DMS153 (cell line): ENCODE measurements at regions not wholly inside any gene's neighbourhood (a gene's known extent, or its start where the extent isn't known, plus 50 kb on each side); places are given as distances from the start of the nearest gene placed in this dataset.

Source experiments
- DNase-seq: peaks from one replicate; lab custom pipeline; 2025; lab: John Stamatoyannopoulos, UW

DNA sequence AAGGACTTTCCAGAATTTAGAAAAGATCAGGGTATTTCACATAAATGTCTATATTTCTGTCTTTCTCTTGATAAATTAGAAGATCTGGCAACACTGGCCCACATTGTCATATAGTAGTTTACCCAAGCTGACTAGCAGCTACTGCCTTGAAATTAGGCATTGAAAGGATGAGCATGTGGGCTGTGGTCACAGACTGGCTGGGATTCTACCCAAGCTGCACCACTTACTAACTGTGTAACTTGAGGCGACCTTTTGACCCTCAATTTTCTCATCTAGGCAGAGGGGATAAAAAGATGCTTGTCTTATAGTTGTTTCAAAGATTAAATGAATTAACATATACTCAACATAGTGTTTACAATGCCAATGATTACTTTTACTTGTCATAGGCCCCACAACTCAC lies 152.7 kb upstream of the BMP2 start:
- no peak for DNase-seq

DNA sequence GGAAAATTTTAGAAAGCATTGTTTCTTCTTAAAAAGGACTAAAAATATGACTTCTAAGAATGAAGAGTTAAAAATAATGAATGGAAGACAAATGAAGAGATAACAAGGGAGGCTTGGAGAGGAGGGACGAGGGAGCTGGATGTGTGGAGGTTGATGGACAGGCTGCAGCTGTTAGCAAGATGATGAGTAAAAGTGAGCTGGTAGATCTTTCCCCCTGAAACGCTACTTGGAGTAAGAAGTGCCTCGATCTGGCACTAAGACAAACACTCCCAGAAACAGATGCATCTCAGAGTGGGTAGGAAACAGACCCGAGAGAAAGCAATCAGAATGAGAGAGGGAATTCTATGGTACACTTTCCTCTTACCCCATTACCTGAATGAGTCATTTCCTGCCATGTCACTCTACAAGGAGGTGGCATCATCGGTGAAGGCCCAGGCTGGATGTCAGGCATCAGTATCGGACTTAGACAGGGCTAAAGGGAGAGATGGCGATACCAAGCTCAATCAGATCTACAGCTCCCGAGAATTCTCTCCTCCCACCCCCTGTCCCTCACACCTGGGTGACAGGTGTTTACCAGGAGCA lies 154.1 kb upstream of the BMP2 start:
- peak; percentile 44 for DNase-seq

DNA sequence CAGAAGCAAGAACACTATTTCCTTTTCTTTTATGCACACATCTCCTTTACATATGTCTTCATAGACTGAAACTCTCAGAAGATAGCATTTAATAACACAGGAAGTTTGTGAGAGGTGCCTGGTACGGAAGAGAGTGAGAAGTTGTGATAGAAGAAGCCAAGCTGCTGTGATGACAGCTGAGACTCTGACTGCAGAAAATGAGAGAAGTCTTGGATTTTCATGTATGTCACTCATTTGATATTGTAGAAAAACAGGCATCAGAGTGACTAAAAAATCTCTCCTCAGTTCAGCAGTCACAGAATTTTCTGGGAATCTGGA lies 154.9 kb upstream of the BMP2 start:
- DNase-seq, result no peak

DNA sequence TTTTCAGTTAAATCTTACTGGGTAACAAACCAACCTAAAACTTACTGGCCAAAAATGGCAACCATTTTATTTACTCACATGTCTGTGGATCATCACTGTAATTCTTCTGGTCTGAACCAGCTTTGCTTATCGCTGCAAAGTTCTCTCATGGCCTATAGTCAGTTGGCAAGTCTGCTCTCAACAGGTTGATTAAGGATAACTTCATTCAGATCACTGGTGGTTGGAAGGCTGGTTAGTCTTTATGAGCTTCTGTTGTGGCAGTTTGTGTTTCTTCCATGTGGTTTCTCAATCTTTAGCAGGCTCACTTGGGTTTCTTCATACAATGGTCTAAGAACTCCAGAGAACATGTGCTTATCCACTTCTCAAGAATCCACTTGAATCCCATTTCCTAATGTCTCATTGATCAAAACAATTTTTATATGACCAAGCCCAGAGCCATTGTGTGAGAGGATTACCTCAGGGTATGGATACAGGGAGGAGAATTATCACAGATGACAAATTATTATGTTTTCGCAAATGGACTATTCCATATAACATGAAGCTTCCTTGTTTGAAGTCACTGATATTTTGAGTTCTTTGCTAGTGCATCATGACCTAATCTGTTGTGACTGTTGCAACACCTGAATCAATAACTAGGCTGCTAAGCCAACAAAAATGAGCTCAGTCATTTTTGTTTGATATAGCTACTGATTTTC lies 155.4 kb upstream of the BMP2 start:
- DNase-seq, result no peak

DNA sequence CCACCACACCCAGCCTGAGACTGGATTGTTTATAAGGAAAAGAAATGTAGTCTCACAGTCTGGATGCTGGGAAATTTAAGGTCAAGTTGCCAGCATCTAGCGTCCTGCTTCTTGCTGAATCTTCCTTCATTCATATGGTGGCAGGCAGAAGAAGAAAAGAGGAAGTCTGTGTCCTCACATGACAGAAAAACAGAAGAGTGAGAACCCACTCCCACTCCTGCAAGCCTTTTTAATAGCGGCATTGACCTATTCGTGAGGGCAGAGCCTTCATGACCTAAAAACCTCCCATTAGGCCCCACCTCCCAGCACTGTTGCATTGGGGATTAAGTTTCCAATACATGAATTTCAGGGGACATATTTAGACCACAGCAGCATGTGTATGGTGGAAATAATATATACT lies 160.8 kb upstream of the BMP2 start:
- DNase-seq, result no peak

DNA sequence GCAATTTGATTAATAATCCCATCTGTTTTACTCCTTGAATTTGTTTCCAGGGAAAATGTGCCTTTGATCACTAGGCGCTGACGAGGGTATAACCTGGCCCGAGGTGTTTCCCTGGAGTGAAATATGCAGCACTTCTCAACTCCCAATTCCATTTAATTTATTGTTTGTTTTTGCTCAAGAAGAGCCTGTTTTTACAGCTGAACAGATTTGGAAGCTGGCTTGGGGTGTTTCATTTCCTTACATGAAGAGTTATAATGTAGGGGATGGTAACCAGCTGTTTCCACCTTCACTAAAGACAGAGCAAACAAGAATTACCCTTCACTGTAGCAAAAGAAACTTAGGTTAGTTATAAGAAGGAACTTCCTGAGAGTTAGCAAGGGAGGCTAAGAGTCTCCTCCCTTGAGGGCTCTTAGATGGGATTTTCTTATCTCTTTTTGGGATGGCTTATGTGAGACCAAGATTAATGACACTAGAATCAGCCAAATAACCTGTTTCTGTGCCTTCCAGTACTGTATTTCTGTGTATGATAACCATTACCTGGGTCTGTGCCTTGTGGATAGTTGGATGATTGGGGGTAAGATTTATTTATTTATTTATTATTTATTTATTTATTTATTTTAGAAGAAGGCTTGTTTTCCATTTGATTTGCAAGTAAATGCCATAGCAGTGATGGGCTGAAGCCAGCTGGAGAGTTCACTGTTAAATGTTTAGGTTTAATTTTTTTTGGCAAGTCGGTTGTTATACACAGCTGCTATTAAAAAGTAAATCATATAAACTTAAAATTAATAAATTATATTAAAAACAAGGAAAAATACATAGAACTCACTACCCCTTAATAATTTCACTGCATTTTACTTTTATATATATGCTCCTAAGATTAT lies 162.2 kb upstream of the BMP2 start:
- DNase-seq, result no peak

DNA sequence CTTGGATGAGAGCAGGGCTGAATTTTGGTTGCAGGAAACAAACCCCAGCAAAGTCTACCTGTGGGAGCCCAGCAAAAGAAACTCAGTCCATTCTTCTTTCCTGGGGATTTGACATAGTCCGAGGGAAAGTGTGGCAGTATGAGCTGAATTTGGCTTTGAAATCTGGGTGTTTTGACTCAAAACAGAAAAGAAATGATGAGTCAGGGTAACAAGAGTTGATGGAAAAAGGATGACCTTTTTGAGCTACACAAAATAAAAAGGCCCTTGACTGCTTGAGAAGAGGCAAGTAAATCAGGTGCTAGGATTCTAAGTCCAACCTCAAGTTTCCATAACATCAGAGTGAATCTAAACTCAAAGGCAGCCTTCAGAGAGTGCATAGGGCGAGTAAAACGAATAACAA lies 163.3 kb upstream of the BMP2 start:
- DNase-seq, result no peak

DNA sequence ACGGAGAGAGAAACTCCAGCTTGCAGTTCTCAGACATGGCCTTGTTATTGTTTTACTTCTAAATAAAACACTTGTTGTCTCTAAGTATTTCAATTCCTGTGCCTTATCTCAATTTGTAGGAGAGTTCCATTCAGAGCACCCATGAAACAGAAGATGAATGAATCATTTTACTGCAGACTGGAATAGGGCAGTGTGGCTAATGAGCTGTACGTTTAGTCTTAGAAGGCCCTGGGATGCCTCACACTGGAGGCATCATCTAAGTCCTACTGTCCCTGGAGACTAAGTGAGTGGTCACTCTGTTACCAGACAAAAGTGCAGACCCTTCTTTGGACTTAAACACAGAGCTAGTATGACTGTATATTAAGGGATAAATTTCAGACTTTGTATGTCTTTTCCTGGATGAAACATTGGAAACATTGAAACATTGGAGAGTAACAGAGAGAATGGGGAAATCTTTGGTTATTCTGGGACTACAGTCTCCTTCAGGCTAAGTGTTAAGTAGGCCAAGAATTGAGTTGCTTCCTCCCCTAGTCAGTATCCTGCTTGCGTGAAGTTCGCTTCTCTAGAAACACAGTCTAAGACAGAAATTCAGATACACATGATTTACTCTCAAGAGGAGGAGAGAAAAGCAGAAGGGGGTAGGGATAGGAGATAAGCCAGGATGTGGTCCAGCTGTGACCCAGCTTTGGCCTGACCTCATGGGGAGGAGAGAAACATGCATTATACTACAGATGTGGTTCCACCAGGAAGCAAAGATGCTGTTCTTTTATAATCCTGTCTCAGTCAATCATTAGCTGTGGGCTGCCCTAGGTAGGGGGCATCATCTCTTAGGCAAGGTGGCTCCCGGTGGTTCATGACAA lies 167.4 kb upstream of the BMP2 start:
- no peak for DNase-seq

DNA sequence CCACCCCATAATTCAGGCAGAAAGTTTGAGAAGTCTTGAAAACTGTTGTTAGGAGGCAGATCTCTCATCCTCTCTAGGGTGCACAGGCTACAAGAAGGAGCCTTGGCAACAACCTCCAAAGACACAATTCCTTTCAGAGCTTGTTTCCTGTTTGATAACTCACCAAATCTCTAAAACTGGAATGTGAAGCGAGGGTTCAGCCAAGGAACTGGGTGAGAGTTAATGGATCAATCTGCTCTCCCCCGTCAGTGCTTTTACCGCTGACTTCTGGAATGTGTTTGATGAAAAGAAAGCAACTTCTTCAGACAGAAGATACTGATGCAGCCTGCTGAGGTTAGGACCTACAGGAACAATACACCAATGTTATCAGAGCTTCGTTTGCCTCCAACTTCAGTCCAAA lies 171.8 kb upstream of the BMP2 start:
- no peak for DNase-seq

DNA sequence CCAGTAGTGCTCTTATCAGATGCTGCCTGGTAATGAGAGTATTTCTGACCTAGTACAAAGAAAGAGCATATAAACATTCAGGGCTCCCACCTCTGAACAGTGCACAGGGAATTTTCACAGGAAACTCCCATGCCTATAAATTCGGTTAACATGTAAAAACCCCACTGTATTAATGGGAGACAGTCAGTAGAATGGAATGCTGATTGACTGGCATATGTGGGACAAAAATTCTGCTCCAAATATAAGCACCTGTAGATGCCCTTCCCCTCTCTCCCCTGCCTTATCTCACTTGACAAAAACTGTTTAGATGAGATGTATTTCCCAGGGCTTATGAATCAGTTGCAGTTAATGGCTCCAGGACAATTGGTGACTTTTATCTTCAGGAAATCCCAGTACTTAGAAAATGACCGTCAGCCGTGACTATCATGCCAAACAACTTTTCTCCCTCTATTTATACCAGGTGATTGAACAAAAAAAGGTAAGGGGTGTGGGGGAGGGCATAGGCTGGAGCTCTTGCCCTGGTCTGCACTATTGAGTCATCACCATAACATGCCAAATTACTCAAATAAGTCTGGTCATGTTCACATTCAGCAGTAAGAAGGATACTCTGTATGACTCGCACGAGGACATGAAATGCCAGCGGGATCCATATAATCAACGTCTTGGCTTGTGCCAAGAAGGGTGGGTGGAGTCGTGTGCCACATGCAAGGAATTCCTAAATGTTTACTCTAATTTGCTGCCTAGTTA lies 176.4 kb upstream of the BMP2 start:
- DNase-seq, result no peak

DNA sequence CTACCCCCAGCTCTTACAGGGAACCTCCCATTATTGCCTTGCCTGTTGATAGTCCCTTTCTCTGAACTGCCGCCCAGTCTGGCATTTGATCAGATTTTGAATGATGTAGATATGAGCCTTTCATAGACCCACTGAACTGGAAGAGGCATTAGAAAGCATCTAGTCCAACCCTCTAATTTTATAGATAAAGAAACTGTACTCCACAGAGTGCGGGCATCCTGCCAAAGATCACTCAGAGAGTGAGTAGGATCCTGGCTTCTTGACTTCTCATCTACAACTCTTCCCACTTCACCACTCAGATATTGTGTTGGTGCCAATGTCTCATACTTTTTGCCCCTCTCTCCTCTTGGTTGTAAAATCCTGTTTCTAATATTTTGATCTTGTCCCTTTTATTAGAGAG lies 179.2 kb upstream of the BMP2 start:
- peak; percentile 13 for DNase-seq

DNA sequence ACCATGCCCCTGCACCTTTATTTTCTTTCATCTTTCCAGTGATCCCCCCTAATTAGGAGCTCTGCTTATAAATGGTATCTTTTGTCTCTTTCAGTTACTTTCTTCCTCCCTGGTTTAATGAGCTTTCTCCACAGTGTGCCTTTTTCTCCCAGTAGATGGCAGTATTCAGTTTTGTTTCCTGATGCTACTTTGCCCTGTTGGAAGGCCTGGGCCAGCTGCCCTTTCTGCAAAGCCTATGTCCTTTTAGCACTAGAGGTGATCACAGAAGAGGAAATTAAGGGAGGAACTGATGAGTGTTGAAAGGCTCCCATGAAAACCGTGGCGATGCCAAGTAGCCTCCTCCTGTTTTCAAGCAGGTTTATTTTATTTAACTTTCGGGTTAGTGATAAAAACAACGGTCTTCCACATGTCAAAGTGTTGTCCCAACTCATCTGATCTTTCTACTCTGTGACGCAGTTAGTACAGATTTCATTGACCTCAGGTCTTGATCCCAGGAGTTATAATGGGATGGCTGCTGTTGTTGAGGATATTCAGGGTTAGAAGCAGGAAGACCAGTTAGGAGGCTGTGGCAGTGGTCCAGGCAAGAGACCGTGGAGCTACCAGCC lies 184.2 kb upstream of the BMP2 start:
- DNase-seq, result peak; percentile 34

DNA sequence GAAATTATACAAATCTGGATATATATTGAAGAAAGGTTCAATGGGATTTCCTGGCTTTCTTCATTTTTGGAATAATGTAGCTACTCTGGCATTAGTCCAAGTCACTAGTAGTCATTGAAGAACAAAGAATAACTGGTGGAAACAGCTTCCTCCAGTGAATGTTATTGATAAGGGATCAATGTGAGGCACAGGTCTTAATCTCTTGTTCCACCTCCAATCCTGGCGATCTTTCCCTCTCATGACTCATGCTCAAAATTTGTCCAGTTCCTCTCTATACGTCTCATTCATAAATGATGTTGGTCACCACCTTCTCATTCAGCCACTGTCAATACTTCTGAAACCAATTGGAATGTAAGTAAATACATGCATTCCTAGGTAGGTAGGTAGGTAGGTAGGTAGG lies 185.0 kb upstream of the BMP2 start:
- no peak for DNase-seq

DNA sequence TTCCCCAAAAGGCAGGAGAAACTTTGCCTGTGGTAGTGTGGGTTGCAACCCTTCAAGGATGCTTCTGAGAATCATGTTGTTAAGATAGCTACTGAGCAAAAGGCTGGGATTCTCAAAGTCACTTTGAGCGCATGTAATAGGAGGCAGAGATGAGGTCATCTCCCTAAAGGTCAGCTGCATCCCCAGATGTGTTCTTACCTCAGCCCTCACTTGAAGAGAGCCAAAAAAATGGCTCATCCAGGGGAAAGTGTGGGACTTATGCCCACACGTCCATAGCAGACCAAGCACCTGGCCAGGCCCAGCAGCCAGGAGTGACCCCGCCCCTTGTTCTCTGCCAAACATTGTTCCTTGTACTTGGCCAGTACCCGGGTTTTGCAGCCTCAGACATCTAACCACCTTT lies 187.0 kb upstream of the BMP2 start:
- DNase-seq, result no peak

DNA sequence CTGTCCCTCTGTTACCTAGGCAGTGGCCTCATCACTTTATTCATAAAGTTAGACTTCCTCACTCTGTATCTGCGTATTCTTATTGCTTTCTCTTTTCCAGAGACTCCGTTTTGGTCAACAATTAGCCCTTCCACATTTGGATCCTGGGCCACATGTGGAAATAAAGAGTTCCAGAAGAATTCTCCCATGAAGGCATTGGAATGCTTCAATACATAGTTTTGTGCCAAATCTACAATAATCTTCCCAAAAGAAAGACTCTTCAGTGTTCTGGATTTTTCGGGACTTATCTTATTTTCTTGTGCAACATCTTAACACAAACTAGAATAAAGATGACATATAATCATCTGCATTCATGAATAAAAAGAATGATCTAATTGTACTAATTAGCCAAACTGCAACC lies 187.7 kb upstream of the BMP2 start:
- no peak for DNase-seq

DNA sequence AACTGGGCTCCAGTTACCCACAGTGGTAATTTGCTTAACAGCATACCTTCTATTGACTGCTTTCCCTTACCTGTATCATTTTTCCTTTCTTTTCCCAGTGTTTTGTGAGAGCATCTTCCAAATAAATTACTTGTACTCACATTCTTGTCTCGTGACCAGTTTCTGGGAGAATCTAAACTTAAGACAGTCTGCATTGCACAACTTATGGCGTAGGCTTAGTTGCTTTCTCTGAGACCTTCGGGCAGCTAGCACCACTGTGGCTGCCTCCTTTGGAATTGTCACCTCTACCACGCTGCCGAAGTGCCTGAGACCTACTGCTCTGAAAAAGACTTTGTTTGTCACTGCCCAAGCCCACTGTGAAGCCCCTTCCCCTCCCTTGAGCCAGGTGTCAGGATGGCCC lies 188.1 kb upstream of the BMP2 start:
- DNase-seq, result no peak

DNA sequence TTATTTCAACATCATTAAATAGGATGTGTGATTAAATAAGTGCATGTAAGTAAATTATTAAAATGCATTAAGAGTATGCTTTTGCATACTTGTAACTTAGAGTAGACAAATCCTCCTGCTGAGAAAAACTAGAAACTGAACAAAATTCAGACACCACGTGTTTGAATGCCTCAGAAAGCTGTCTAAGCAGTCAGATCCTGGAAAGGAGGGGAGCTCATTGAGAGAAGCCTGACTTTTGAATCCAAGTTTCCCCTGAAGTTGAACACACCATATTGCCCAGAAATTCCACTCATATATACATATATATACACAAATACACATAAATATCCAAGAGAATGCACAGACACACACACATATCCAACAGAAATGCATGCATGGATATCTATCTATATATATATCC lies 190.0 kb upstream of the BMP2 start:
- no peak for DNase-seq

DNA sequence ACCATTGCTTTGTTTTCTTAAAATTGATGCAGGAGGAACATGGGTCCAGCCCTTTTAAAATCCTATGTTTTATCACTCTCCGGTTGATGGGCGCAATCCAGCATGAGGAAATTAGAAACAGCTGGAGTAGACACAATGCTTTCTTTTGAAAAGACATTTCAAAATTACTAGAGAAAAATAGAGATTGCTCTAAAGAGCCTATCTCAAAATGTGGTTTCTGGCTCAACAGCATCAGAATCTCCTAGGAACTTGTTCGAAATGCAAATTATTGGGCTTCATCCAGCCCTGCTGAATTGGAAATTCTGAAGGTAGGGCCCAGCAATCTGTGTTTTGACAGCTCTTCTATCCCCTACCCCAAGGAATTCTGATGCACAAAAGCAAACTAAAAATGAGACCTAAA lies 190.8 kb upstream of the BMP2 start:
- no peak for DNase-seq

DNA sequence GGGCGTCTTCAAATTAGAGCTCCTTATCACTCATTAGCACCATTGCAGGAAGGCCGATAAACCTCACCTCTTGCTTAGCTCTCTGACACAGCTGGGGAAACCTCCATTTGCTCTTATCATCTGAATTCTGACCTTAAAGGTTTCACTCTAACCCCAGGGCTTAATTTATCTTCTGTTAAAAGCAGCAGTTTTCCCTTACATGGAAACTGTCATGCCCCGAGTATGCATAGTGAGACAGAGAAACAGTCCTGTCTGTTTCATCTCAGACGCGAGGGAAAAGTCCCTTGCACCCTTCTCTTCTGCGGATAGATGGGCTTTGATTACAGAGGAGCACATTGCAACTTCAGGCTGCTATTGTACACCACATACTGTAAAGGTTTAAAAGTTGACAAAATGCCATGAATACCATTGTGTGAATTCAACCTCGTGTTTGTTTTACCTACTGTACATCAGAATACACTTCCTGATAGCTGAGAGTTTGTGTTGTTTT lies 191.5 kb upstream of the BMP2 start:
- no peak for DNase-seq

DNA sequence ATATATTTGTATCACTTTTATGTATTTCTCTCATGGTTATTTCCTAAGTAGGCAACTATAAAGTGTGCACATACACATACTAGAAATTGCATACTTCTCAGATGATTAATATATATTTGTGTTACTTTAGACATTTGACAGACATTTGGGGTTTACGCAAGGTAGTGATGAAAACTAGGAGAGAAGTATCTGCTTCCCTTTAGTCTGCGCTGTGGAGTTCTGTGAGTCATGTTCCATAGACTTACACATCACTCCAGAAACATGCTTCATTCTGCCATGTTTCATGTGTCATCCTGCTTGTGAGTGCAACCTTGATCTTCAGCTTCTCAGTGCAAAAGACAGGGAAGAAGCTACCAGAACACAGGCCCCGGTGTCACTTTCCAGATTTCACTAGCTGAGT lies 200.7 kb upstream of the BMP2 start:
- DNase-seq, result no peak

DNA sequence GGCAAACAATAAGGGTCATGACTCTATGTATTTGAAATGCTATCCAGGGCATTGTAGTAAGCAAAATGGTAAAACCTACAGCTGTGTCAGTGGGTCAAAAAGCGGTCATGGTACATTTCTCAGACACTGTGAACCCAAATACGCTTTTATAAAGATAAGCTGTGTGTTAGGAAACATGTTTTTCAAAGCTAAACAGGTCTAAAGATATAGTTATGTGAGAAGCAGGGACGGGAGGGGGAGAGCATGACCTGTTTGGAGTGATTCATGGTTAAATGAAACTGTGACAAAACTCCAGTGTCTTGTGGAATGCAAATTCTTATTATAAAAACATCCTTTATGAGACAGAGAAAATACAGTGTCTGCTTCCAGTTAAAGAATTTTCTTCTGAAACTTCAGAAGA lies 205.4 kb upstream of the BMP2 start:
- no peak for DNase-seq
